Adrenal gland (tissue), 5 donors: ENCODE measurements at regions not wholly inside any gene's neighbourhood (a gene's known extent, or its start where the extent isn't known, plus 50 kb on each side); places are given as distances from the start of the nearest gene placed in this dataset.

Experiments
- POLR2A ChIP-seq, 2 donors: fragments of 450-650 bp; IDR thresholded peaks; one replicate each; pipeline ENCODE4 v1.6.1; 2017; ENCODE audit warnings: antibody characterized with exemption in 2 of 2, mild to moderate bottlenecking in 2 of 2, moderate library complexity in 1 of 2
- TF ChIP-seq, protein P1 (sequence below), 6 experiments: fragments of 450-650 bp in 4 of 6; fragments of 200-600 bp in 2 of 6; sonication (generic) in 1 of 6; IDR thresholded peaks; 1 replicate in 5 of 6; 2 replicates in 1 of 6; pipeline versions ENCODE4 v1.5.1 to v1.8.0; 2016 to 2021; ENCODE audit warnings: antibody characterized with exemption in 6 of 6, mild to moderate bottlenecking in 2 of 6, moderate library complexity in 1 of 6
- donor health status: DM: no; HTN: no; CAD: no.

DNA sequence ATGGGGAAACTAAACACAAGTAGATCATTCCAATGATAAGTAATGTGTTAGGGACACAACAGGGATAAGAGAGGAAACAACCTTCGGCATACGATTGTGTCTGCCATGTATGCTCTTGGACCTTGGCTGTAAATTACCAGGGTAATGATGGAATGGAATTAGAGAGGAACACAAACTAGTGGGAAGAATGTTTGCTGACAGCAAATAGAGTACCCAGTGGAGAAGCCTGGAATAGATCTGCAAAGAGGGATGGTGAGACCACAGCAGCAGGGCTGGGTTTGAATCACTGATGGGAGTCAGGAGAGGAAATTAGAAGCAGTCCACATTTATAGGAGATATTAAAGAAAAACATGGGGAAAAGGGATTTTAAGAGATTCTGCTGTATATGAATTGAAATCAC, 172.8 kb downstream of the LRIG3 start:
- TF ChIP-seq, protein P1, sequence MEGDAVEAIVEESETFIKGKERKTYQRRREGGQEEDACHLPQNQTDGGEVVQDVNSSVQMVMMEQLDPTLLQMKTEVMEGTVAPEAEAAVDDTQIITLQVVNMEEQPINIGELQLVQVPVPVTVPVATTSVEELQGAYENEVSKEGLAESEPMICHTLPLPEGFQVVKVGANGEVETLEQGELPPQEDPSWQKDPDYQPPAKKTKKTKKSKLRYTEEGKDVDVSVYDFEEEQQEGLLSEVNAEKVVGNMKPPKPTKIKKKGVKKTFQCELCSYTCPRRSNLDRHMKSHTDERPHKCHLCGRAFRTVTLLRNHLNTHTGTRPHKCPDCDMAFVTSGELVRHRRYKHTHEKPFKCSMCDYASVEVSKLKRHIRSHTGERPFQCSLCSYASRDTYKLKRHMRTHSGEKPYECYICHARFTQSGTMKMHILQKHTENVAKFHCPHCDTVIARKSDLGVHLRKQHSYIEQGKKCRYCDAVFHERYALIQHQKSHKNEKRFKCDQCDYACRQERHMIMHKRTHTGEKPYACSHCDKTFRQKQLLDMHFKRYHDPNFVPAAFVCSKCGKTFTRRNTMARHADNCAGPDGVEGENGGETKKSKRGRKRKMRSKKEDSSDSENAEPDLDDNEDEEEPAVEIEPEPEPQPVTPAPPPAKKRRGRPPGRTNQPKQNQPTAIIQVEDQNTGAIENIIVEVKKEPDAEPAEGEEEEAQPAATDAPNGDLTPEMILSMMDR (IDR thresholded peaks at IDR 0.05): no peak
- TF ChIP-seq POLR2A (IDR thresholded peaks at IDR 0.05): no peak
